GM10248 (cell line): ENCODE measurements at regions not wholly inside any gene's neighbourhood (a gene's known extent, or its start where the extent isn't known, plus 50 kb on each side); places are given as distances from the start of the nearest gene placed in this dataset.

Experiments
- CTCF ChIA-PET: fragments of 300-600 bp; sonication (Branson Sonifier 250); formaldehyde crosslinking; extraction: SDS; loops from one replicate; lab custom pipeline; 2021; ENCODE audit warnings: antibody characterized with exemption; lab: Yijun Ruan, JAX
- POLR2A ChIA-PET: fragments of 350-650 bp; sonication (Branson Sonifier 250); formaldehyde crosslinking; extraction: SDS; loops from one replicate; lab custom pipeline; 2020; ENCODE audit warnings: antibody characterized with exemption; lab: Yijun Ruan, JAX
- DNase-seq: peaks from one replicate; pipeline ENCODE4 v3.0.0; 2012; ENCODE audit errors: extremely low spot score
- CTCF ChIP-seq: IDR thresholded peaks from 2 replicates; pipeline ENCODE4 v1.5.1; 2012; ENCODE audit warnings: mild to moderate bottlenecking, low read depth; ENCODE audit errors: extremely low read depth, missing control alignments, control extremely low read depth

GRCh38 chr6:148617530-148617929, 129.3 kb upstream of the UST start:
- CTCF ChIA-PET: interaction anchor here (1.8 to 1.9 kb wide), 2 partner anchors 9 to 39 kb away, joined by 6 to 7 read pairs; no protein-coding TSS in a partner anchor
- POLR2A ChIA-PET: no interaction called here
- no peak for DNase-seq
- TF ChIP-seq CTCF: no peak

DNA sequence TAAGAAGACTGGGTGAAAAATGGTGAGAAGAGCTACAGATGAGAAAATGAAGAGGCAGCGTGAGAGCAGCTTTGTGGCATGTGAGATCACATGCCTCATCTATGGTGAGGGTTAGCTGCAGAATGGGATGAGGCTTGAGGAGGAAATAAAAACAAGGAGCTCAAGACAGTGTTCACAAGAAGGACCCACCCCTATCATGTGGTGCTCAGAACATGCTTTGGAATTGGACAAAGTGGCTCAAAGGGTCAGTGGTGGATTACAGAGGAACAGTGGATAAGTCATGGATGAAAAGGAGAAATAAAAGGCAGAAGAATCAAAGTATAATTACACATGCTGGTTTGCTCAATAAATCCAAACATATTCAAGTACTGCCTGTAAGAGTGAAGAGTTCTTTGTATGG, 126.9 kb upstream of the UST start:
- ChIA-PET POLR2A (no interaction called here), CTCF (interaction anchor here (0.7 to 2.4 kb wide), 9 partner anchors 11 to 117 kb away, joined by 3 to 10 read pairs (median 4); no protein-coding TSS in a partner anchor)
- TF ChIP-seq CTCF: no peak

GRCh38 chr6:148620579-148621298, 126.1 kb upstream of the UST start:
- TF ChIP-seq CTCF: no peak
- peak; percentile 22 for DNase-seq
- POLR2A ChIA-PET: interaction anchor here (0.8 kb wide), 1 partner anchor 77 kb away, joined by 3 read pairs; no protein-coding TSS in a partner anchor
- CTCF ChIA-PET: interaction anchor here (0.7 to 2.4 kb wide), 10 partner anchors 10 to 116 kb away, joined by 3 to 10 read pairs (median 4); no protein-coding TSS in a partner anchor

More for the DNA sequence above, 126.9 kb upstream of the UST start:
- no peak for DNase-seq

GRCh38 chr6:148625609-148626008, 121.2 kb upstream of the UST start:
- POLR2A ChIA-PET: no interaction called here
- no peak for DNase-seq
- CTCF ChIA-PET: interaction anchor here (1.8 kb wide), 1 partner anchor 22 kb away, joined by 4 read pairs; no protein-coding TSS in a partner anchor
- TF ChIP-seq CTCF: no peak

DNA sequence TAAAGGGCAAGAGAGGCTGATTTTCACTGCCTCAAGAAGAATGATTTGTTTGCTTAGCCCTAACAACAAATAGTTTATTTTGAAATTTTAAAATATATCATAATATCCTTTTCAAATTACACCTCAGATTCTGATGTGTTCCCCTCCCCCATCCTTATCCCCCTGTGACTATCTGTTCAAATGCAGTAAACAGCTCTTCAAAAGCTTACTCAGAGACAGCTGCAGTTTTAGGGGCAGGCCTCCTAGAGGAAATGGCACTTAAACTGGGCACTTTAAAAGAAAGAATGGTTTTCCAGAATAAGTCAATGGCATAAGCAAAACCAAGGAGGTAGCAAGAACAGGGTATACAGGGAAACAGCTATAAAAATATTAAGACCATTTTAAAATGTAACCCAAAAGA, 118.6 kb upstream of the UST start:
- DNase-seq: no peak
- POLR2A ChIA-PET: no interaction called here
- CTCF ChIA-PET: interaction anchor here (1.0 to 1.6 kb wide), 5 partner anchors 9 to 50 kb away, joined by 3 to 7 read pairs (median 4); no protein-coding TSS in a partner anchor
- no peak for TF ChIP-seq CTCF

- no peak for DNase-seq
- POLR2A ChIA-PET: no interaction called here
- CTCF ChIA-PET: interaction anchor here (1.3 to 1.6 kb wide), 2 partner anchors 14 to 51 kb away, joined by 5 to 7 read pairs; no protein-coding TSS in a partner anchor
- TF ChIP-seq CTCF: no peak
These were observed 117.6 kb upstream of the UST start for GRCh38 chr6:148629181-148629580.
